ENCODE measurements at regions not wholly inside any gene's neighbourhood (a gene's known extent, or its start where the extent isn't known, plus 50 kb on each side); places are given as distances from the start of the nearest gene placed in this dataset.

- H2BK5ac ChIP-seq (ENCODE audit: low read depth, low read length), result no peak overlapping the region
- H3K27ac ChIP-seq (ENCODE audit: low read depth, low read length), result no peak overlapping the region
- no peak overlapping the region for H3K56ac ChIP-seq (replicated peaks; ENCODE audit: insufficient read length, low read depth, low read length)
- POLR2A ChIA-PET (ENCODE audit: partially characterized antibody), result no interaction called here
- 83% methylated on average over 8 of the region's 8 CpGs; no CpG with 5 or more reads in 1 of the 2 experiments for WGBS, 2 experiments (ENCODE audit: extremely low coverage in 1 of 2, insufficient coverage in 1 of 2, insufficient read length in 1 of 2, insufficient replicate concordance in 2 of 2, low coverage in 1 of 2, low lambda C conversion rate in 2 of 2, missing lambda C conversion rate in 1 of 2)
- no peak overlapping the region for H3K4ac ChIP-seq (replicated peaks; ENCODE audit: insufficient read length, low read depth, low read length)
- H3K36me3 ChIP-seq (ENCODE audit: control insufficient read depth in 2 of 4, insufficient read depth in 4 of 4, low read length in 3 of 4), result peaks cover 3 to 23% (median 10%) of the 10 kb centered on the region in 4 experiments; a peak in 6 of 8 replicates
- H3K23ac ChIP-seq (ENCODE audit: insufficient read length), result no peak overlapping the region
- H2AK5ac ChIP-seq (ENCODE audit: low read depth, low read length), result no peak overlapping the region
- no peak overlapping the region for H3K18ac ChIP-seq (ENCODE audit: extremely low read depth, low read length)
- H2BK120ac ChIP-seq (replicated peaks; ENCODE audit: low read depth, low read length), result no peak overlapping the region
- no peak for TF ChIP-seq RNF2 (IDR thresholded peaks at IDR 0.05; ENCODE audit: borderline replicate concordance, low read depth, low read length, missing control alignments, poor library complexity, severe bottlenecking)
- no peak for TF ChIP-seq HDAC2 (IDR thresholded peaks at IDR 0.05; ENCODE audit: borderline replicate concordance in 1 of 2, low read depth in 2 of 2, low read length in 2 of 2)
- TF ChIP-seq CBX8 (IDR thresholded peaks at IDR 0.05; ENCODE audit: borderline replicate concordance, low read depth, low read length), result no peak
- no peak for TF ChIP-seq GTF2F1 (IDR thresholded peaks at IDR 0.05; ENCODE audit: borderline replicate concordance, low read depth, low read length)
- no peak for TF ChIP-seq TBP (IDR thresholded peaks at IDR 0.05; ENCODE audit: low read depth, low read length)
- no peak for TF ChIP-seq BRCA1 (IDR thresholded peaks at IDR 0.05; ENCODE audit: low read depth, low read length)
- no peak for TF ChIP-seq SRF (IDR thresholded peaks at IDR 0.05; ENCODE audit: low read depth, low read length)
- no peak for TF ChIP-seq CBX5 (IDR thresholded peaks at IDR 0.05; ENCODE audit: low read depth, low read length)
- TF ChIP-seq RFX5 (IDR thresholded peaks at IDR 0.05; ENCODE audit: borderline replicate concordance, low read depth, low read length), result no peak
- TF ChIP-seq GABPA (IDR thresholded peaks at IDR 0.05; ENCODE audit: borderline replicate concordance, insufficient read depth, low read length), result no peak
- no peak for TF ChIP-seq KDM4A (IDR thresholded peaks at IDR 0.05; ENCODE audit: low read depth, low read length, severe bottlenecking)
- no peak for TF ChIP-seq POU5F1 (IDR thresholded peaks at IDR 0.05; ENCODE audit: low read depth, low read length)
- no peak for TF ChIP-seq CEBPB (IDR thresholded peaks at IDR 0.05; ENCODE audit: low read depth, low read length)
- no peaks in the 10 kb centered on the region for H3K23me2 ChIP-seq (ENCODE audit: low read depth, low read length)
- no peak overlapping the region for H2AFZ ChIP-seq (ENCODE audit: low read length)
- no peak overlapping the region for H2BK12ac ChIP-seq (ENCODE audit: low read depth, low read length)
- no peak overlapping the region for H2BK15ac ChIP-seq (ENCODE audit: low read length)
- peaks cover 0 to 8% (median 3%) of the 10 kb centered on the region in 4 experiments; a peak in 5 of 7 replicates for H3K4me1 ChIP-seq (replicated peaks in 1 of 4; ENCODE audit: control insufficient read depth in 3 of 4, insufficient read depth in 4 of 4, low read length in 3 of 4)
- H3K27me3 ChIP-seq (replicated peaks in 1 of 4; ENCODE audit: control insufficient read depth in 3 of 4, extremely low read depth in 1 of 4, insufficient read depth in 3 of 4, low read length in 3 of 4), result no peaks in the 10 kb centered on the region; a peak in 1 of 7 replicates
- no peak overlapping the region for H3K9ac ChIP-seq (replicated peaks in 1 of 4; ENCODE audit: extremely low read depth in 1 of 4, low read depth in 3 of 4, low read length in 3 of 4)
- H3K4me2 ChIP-seq (ENCODE audit: insufficient read depth in 1 of 2, low read depth in 2 of 2, low read length in 2 of 2), result no peak overlapping the region
- no peak overlapping the region for H4K8ac ChIP-seq (ENCODE audit: extremely low read depth, insufficient read depth, low read length)
- no peaks in the 10 kb centered on the region; the same call in 1 of the 2 replicates for H3K79me1 ChIP-seq (ENCODE audit: low read depth, low read length)
- CTCF ChIA-PET (ENCODE audit: partially characterized antibody), result interaction anchor here (1.1 to 1.2 kb wide), 2 partner anchors 9 to 12 kb away, joined by 3 read pairs; no protein-coding TSS in a partner anchor
- H4K5ac ChIP-seq (ENCODE audit: insufficient read length, low read depth, low read length), result no peak overlapping the region
- H3K14ac ChIP-seq (ENCODE audit: insufficient read length), result no peak overlapping the region
- peaks cover 0 to 10% of the 10 kb centered on the region in 2 experiments for H4K20me1 ChIP-seq (replicated peaks in 1 of 2; ENCODE audit: control insufficient read depth in 1 of 2, insufficient read depth in 2 of 2, low read length in 2 of 2)
- no peaks in the 10 kb centered on the region for H3K79me2 ChIP-seq (ENCODE audit: control insufficient read depth in 1 of 2, insufficient read depth in 2 of 2, low read length in 2 of 2)
- H3K4me3 ChIP-seq (ENCODE audit: extremely low read depth in 1 of 4, insufficient read depth in 2 of 4, low read depth in 3 of 4, low read length in 4 of 4), result no peak overlapping the region
- H3K9me3 ChIP-seq (ENCODE audit: insufficient read depth in 2 of 2, low read depth in 1 of 2, low read length in 1 of 2), result no peaks in the 10 kb centered on the region
- no peak for FAIRE-seq
- no peak overlapping the region for H2BK20ac ChIP-seq (ENCODE audit: low read length)
- DNase-seq (ENCODE audit: low read depth in 1 of 2, low spot score in 2 of 2), result peak in 1 of 2 experiments; percentile 1
- no peak overlapping the region for H4K91ac ChIP-seq (replicated peaks; ENCODE audit: insufficient read length, low read length)
These were observed 447.7 kb downstream of the SIPA1L2 start for GRCh38 chr1:232182236-232182635.

All from H1 (cell line).